Activated T-cell treated with anti-CD3 and anti-CD28 coated beads, Interleukin-2, amount 50 U/mL, for 1 hour (primary cell): ENCODE measurements at regions not wholly inside any gene's neighbourhood (a gene's known extent, or its start where the extent isn't known, plus 50 kb on each side); places are given as distances from the start of the nearest gene placed in this dataset.

Experiments used
- DNase-seq: peaks from one replicate; pipeline ENCODE4 v3.0.0-alpha.2; 2020

DNA sequence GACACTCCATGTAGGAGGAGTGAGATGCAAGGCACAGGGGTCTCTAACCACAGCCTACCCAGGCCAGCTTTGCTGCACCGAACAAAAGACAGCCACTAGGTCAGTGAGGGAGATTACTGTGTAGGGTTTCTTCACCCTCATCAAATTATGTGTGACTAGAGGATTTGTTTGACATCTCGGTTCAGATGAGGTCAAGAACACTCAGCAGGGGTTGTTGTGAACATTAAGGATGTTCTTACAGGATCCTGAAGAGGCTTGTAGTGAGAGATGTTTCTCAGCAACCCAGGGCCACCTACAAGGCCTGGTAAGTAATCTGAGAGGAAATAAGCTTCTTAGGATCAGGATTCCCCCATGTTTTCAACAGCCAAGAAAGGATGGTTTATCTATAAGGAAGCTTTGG is 202.1 kb downstream of the NXPE2 start:
- DNase-seq = no peak

- DNase-seq = no peak
Observed at GRCh38 chr11:114883472-114883871, 205.1 kb downstream of the NXPE2 start.

DNA sequence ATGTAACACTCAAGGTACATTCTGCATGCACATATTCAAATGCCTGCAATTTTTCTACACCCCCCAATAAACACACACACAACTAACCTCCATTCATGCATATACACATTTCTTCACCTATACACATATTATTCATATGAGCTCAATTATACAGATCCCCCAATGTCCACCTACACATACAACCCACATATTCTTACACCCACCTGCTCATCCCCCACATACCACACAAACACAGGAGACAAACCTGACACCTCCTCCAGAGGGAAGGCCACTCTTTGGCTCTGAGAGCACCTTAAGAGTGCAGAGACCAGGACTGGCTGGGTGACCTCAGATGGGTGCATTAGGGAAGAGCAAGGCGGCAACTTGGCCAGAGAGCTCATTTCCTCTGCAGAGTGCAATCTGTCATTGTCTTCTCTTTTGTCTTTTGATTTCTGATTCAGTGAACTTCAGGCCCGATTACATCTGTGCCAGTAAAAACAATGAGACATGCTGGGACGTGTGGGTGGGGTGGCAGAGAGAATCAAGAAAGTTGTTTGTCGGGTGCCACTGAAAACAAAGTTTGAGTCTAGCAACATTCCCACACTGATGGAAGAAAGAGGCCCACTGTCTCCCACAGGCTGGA is 208.4 kb downstream of the NXPE2 start:
- no peak for DNase-seq

DNA sequence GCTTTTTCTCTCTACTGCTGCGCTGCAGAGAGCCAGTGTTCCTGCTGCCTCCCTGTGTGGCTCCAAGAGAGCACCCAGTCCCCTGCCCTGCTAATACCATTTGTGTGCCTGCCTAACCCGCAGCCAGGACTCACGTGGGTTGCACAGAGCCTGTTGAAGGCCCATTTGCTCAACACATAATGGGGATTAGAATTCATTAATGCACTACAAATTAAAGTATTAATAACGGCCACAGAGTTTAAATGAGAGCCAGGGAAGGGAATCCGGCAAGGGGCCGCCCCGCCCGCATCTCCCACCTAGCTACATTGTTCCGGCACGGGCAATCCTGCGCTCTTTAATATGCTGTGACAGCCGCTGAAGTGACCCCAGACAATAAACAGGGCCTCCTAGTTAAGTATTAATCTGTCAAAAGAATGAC is 211.3 kb downstream of the NXPE2 start:
- no peak for DNase-seq

- no peak for DNase-seq
Observed at GRCh38 chr11:114890038-114890437, 211.7 kb downstream of the NXPE2 start.

GRCh38 chr11:114891911-114892310 is 213.6 kb downstream of the NXPE2 start:
- DNase-seq = no peak

DNA sequence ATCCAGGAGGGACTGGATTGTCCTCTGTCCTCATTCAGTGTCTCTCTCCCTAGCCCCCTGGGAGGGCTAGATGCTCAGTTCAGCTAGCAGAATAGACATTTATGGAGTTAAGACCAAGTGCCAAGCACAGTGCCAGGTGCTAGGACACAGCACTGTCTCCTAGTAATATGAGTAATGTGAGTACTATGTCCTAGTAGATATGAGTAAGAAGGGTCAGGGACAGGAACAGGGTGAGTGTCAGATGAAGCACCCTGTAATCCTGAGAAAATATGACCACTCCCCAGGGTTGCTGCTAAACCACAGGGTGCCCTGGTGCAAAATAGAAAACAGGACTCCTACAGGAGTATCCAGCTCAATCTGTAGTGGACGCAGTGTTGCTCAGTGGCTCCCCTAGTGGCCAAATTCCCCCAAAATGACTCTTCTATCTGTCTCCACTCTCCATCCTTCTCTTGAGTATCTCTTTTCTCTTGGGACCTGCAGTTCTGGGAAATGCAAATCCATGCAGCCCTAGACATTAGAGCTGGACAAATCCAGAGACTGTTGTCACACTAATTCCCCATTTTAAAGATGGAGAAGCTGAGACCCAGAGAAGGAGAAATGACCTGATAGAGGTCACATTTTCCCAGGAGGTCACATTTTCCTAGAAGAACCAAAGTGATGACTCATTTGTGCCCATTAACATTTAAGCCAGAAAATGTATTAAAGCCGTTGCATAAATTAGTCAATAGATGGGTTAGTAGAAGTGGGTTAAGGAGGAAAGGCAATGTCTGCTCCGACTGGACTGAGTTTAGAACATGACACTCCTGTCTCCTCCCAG is 214.3 kb downstream of the NXPE2 start:
- DNase-seq = no peak

- no peak for DNase-seq
Observed at GRCh38 chr11:114893329-114893728, 215.0 kb downstream of the NXPE2 start.

- DNase-seq = no peak
Observed at GRCh38 chr11:114896594-114896993, 218.3 kb downstream of the NXPE2 start.

DNA sequence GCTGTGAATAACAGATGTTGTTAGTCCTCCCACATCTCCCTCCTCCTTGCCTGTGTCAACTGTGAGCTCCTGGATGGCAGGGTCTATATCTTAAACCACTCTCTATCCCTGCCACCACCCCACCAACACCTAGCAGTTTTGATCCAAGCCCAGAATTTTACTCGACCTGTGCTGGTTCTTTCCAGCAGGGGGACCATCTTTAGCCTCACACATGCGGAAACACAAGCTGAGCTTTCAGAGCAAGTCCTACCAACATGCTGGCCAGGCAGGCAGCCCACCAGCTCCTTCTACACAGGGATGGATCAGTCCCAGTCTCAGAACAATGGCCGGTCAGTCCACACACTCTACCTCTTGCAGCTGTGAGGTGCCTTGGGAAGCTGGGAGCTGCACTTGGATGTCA is 231.5 kb downstream of the NXPE2 start:
- no peak for DNase-seq

DNA sequence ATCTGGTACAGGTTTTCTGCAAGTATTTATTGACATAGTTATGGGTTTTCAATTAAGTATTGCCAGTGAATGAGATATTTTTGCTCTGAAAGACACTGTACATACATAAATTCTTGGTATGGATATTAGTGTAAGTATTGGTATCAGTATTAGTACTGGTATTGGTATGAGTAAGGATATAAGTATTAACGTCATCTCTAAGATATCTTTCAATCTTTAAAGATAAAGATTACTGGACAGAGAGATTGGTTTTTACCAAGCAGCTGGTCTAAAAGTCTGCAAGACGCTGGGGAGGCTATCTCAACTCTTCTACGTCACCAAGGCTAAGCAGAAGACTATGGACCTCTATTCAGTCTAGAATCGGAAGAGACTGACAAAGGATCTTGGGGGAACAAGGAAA is 234.5 kb downstream of the NXPE2 start:
- no peak for DNase-seq

- DNase-seq = no peak
Observed at GRCh38 chr11:114914231-114915005, 236.1 kb downstream of the NXPE2 start.

GRCh38 chr11:114915871-114916805 is 237.8 kb downstream of the NXPE2 start:
- DNase-seq = no peak

- no peak for DNase-seq
Observed at GRCh38 chr11:114918286-114918685, 240.0 kb downstream of the NXPE2 start.

- DNase-seq = no peak
Observed at GRCh38 chr11:114921697-114922096, 243.4 kb downstream of the NXPE2 start.

DNA sequence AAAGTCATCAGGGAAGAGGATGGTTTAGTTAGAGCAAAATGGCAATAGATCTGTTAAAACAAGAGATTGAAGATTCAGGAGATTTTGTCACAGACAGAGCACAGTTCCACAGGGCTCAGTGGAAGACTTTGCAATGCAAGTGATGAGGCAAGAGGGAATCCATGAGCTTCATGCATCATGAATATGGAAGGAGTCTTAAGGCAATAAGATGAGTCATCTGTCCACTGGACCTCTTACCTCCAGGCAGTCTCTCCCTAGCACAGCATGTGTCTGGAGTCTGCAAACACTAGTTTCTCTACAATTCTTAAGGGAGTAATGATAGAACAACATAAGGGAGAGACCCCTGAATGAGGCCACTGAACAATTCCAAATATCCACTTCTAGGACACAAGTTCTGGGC is 245.7 kb downstream of the NXPE2 start:
- no peak for DNase-seq

GRCh38 chr11:114925591-114925990 is 247.3 kb downstream of the NXPE2 start:
- DNase-seq = no peak

DNA sequence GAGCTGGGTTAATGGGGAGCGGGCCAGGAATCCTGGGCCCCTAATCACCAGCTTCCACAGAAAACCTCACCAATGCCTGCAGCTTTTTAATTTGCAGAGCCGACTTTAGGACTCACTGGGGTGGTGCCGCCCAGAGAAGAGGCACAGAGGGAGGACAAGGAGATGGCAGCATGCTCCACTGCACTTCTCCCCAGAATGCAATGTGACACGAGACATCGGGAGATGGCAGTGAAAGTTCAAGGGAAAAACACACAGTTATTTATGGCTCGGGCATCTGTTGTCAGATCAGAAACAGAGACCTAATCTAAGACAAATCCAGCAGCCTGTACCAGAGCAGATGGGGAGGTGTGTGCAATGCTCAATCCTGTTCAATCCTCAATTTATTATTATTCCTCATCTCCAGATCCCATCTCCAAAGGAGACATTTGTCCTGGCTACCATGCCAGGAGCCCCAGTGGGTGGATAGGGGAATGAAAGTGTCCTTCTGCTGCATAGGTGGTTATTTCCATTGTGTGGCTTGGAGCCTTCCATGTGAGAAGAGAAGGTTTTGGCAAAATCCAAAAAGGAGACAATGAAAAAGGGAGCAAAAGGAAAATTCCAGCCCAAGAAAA is 250.0 kb downstream of the NXPE2 start:
- no peak for DNase-seq

- DNase-seq = no peak
Observed at GRCh38 chr11:114929351-114930000, 251.1 kb downstream of the NXPE2 start.

GRCh38 chr11:114938799-114939198 is 260.5 kb downstream of the NXPE2 start:
- no peak for DNase-seq

GRCh38 chr11:114942207-114942606 is 263.9 kb downstream of the NXPE2 start:
- no peak for DNase-seq
